HUES6 (cell line): ENCODE measurements at regions not wholly inside any gene's neighbourhood (a gene's known extent, or its start where the extent isn't known, plus 50 kb on each side); places are given as distances from the start of the nearest gene placed in this dataset.

ENCODE experiments used
- H3K27ac ChIP-seq: 2 replicates; pipeline ENCODE4 v1.7.0; 2013; ENCODE audit warnings: low read depth, mild to moderate bottlenecking, low read length, inconsistent platforms
- H3K27me3 ChIP-seq: 2 replicates; pipeline ENCODE4 v1.6.1; 2013; ENCODE audit warnings: low read length; ENCODE audit not compliant: control insufficient read depth, insufficient read depth
- H3K36me3 ChIP-seq: 2 replicates; pipeline ENCODE4 v1.6.1; 2013; ENCODE audit warnings: low read length; ENCODE audit not compliant: control insufficient read depth, insufficient read depth
- H3K4me1 ChIP-seq: 2 replicates; pipeline ENCODE4 v1.6.1; 2013; ENCODE audit warnings: low read length; ENCODE audit not compliant: control insufficient read depth, insufficient read depth
- H3K4me3 ChIP-seq: 2 replicates; pipeline ENCODE4 v1.5.1; 2013; ENCODE audit warnings: low read depth, low read length
- H3K9ac ChIP-seq: one replicate; pipeline ENCODE4 v1.6.1; 2013; ENCODE audit warnings: mild to moderate bottlenecking, low read length
- H3K9me3 ChIP-seq: 2 replicates; pipeline ENCODE4 v1.6.1; 2013; ENCODE audit warnings: low read depth, low read length; ENCODE audit not compliant: control insufficient read depth, insufficient read depth

GRCh38 chr12:107525063-107525718 is 160.4 kb upstream of the PWP1 start:
- H3K9me3 ChIP-seq, result peaks cover 4% of the 10 kb centered on the region; the same call in 1 of the 2 replicates
- H3K9ac ChIP-seq, result no peak overlapping the region
- H3K4me3 ChIP-seq, result no peak overlapping the region
- peaks cover 2% of the 10 kb centered on the region; the same call in 1 of the 2 replicates for H3K27me3 ChIP-seq
- H3K27ac ChIP-seq, result no peak overlapping the region
- no peaks in the 10 kb centered on the region for H3K36me3 ChIP-seq
- H3K4me1 ChIP-seq, result no peaks in the 10 kb centered on the region

DNA sequence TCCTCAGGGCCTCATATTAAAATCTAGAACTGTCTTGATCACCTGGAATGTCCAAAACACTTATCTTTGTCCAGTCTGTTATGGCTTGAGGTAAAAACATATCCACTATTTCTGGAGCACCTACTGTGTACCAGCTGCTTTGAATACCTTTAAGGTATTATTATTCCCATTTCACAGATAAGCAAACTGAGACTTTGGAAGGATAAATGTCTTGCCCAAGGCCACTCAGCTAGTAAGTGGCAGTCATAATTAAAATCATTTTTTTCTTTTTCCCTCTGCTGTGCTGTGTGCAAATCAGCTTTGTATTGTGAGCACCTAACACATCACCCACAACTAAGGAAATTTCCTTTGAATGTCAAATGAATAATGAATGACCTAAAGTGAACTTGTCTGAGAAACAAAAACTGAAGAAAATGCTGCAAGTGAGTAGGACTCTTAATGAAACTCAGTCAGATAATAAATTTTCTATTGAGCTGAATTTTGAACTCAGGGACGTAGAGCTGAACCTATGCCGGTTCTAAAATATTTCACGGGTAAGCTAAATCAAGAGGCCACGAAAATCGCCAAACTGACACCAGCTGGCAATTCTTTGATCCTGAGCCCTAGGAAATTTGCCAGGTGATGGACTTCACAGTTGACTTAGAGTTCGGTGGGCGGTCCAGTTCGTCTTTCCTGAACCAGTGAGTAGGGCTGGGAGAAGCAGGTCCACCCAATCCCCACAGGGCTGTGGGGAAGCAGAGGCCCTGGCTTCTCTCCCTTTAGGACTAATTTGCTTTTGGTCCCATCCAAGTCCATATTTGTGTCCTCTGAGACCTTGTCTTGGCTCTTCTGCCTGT is 159.7 kb upstream of the PWP1 start:
- H3K36me3 ChIP-seq, result no peaks in the 10 kb centered on the region
- peaks cover 2% of the 10 kb centered on the region; the same call in 1 of the 2 replicates for H3K27me3 ChIP-seq
- no peaks in the 10 kb centered on the region for H3K4me1 ChIP-seq
- no peak overlapping the region for H3K9ac ChIP-seq
- H3K4me3 ChIP-seq, result no peak overlapping the region
- no peak overlapping the region for H3K27ac ChIP-seq
- H3K9me3 ChIP-seq, result peaks cover 4% of the 10 kb centered on the region; the same call in 1 of the 2 replicates

DNA sequence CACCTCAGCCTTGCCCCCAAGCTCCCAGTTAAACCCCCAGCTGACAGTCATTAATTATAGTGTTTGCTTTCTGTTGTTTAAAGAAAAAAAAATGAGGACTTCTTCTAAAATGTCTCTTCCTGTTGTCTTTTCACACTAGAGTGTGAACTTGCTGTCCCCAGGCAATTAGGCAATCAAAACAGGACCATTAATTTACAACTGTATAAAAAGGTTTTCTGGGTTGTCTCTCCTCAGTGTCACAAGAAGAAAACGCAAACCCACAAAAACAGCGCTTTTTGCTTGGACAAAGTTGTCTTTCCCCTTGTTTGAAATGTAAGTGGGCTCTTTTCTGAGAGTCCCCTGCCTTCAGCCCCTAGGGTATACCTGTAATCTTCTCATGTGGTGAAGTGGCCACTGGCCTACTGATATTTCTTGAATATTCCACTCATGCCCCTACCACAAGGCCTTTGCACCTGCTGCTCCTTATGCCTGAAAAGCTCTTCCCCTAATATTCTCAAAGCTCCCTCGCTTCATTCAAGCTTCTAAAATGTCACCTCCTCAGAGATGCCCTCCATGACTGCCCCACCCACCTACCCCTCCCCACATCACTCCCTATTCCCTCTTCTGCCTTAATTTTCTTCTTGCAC is 158.9 kb upstream of the PWP1 start:
- no peak overlapping the region for H3K9ac ChIP-seq
- H3K36me3 ChIP-seq, result no peaks in the 10 kb centered on the region
- H3K27ac ChIP-seq, result no peak overlapping the region
- H3K4me3 ChIP-seq, result no peak overlapping the region
- H3K27me3 ChIP-seq, result peaks cover 2% of the 10 kb centered on the region; the same call in 1 of the 2 replicates
- no peaks in the 10 kb centered on the region for H3K4me1 ChIP-seq
- peaks cover 4% of the 10 kb centered on the region; the same call in 1 of the 2 replicates for H3K9me3 ChIP-seq

DNA sequence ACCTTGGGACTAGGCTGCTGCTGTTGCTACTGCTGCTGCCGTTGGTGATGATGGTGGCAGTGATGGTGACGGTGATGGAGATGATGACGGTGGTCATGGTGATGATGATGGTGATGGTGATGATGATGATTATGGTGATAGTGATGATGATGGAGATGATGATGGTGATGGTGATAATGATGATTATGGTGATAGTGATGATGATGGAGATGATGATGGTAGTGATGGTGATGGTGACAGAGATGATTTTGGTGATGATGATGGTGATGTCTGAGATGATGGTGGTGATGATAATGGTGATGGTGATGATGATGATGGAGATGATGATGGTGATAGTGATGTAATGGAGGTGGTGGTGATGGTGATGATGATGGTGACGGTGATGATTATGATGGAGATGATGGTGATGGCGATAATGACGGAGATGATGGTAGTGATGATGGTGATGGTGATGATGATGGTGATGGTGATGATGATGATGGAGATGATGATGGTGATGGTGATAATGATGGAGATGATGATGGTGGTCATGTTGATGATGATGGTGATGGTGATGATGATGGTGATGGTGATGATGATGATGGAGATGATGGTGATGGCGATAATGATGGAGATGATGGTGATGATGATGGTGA is 156.8 kb upstream of the PWP1 start:
- Histone ChIP-seq H3K36me3 (no peaks in the 10 kb centered on the region), H3K9ac (no peak overlapping the region), H3K27ac (no peak overlapping the region), H3K27me3 (peaks cover 2% of the 10 kb centered on the region; the same call in 1 of the 2 replicates), H3K9me3 (no peaks in the 10 kb centered on the region; the same call in 1 of the 2 replicates), H3K4me3 (no peak overlapping the region), H3K4me1 (no peaks in the 10 kb centered on the region)

DNA sequence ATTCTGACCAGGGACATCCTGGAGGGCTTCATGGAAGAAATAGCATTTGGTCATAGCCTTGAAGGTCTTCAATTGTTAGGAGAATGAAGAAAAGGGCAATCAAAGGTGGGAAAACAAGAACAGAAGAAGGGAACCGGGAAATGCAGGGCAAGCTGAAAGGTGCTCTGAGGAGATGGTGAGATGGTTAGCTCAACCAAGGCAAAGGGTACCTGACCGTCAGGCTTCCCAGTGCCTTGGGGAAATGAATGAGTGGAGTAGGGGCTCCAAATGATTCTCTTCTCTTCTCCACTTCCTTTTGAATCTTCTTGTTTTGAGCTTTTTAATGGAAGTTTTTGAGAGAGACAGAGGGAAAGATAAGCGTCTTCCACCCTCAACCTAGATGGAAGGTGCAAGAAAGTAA is 155.6 kb upstream of the PWP1 start:
- Histone ChIP-seq H3K9ac (no peak overlapping the region), H3K36me3 (no peaks in the 10 kb centered on the region), H3K27ac (no peak overlapping the region), H3K9me3 (no peaks in the 10 kb centered on the region; the same call in 1 of the 2 replicates), H3K4me1 (no peaks in the 10 kb centered on the region; the same call in 1 of the 2 replicates), H3K4me3 (no peak overlapping the region), H3K27me3 (peaks cover 2% of the 10 kb centered on the region; the same call in 1 of the 2 replicates)

GRCh38 chr12:107530701-107531100 is 154.9 kb upstream of the PWP1 start:
- Histone ChIP-seq H3K9me3 (no peaks in the 10 kb centered on the region; the same call in 1 of the 2 replicates), H3K4me1 (no peaks in the 10 kb centered on the region; the same call in 1 of the 2 replicates), H3K27ac (no peak overlapping the region), H3K36me3 (no peaks in the 10 kb centered on the region), H3K27me3 (peaks cover 2% of the 10 kb centered on the region; the same call in 1 of the 2 replicates), H3K4me3 (no peak overlapping the region), H3K9ac (no peak overlapping the region)

DNA sequence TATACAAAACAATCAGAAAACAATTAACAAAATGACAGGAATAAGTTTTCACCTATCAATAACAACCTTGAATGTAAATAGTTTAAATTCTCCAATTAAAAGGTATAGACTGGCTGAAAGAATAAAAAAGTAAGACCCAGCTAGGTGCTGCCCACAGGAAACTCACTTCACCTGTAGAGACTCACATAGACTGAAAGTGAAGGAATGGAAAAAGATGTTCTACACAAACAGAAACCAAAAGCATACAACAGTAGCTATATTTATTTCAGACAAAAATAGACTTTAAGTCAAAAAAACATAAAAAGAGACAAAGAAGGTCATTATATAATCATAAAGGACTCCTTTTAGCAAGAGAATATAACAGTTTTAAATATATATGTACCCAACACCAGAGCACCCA is 152.4 kb upstream of the PWP1 start:
- Histone ChIP-seq H3K9ac (no peak overlapping the region), H3K9me3 (no peaks in the 10 kb centered on the region; the same call in 1 of the 2 replicates), H3K4me3 (no peak overlapping the region), H3K27ac (no peak overlapping the region), H3K36me3 (no peaks in the 10 kb centered on the region), H3K27me3 (peaks cover 2% of the 10 kb centered on the region; the same call in 1 of the 2 replicates), H3K4me1 (no peaks in the 10 kb centered on the region; the same call in 1 of the 2 replicates)

DNA sequence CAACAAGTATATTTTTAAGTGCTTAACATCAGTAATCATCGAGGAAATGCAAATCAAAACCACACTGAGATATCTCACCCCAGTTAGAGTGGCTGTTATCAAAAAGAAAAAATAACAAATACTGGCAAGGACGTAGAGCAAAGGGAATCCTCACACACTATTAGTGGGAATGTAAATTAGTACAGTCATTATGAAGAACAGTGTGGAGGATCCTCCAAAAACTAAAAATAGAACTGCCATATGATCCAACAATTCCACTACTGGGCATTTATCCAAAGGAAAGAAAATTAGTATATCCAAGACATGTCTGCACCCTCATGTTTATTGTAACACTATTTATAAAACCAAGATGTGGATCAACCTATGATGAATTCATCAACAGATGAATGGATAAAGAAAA is 149.0 kb upstream of the PWP1 start:
- Histone ChIP-seq H3K36me3 (no peaks in the 10 kb centered on the region), H3K4me3 (no peak overlapping the region), H3K4me1 (no peaks in the 10 kb centered on the region; the same call in 1 of the 2 replicates), H3K9me3 (no peaks in the 10 kb centered on the region), H3K9ac (no peak overlapping the region), H3K27ac (no peak overlapping the region), H3K27me3 (no peaks in the 10 kb centered on the region)

GRCh38 chr12:107537464-107538119 is 148.0 kb upstream of the PWP1 start:
- Histone ChIP-seq H3K4me1 (no peaks in the 10 kb centered on the region; the same call in 1 of the 2 replicates), H3K9me3 (no peaks in the 10 kb centered on the region), H3K4me3 (no peak overlapping the region), H3K36me3 (no peaks in the 10 kb centered on the region), H3K27ac (no peak overlapping the region), H3K9ac (no peak overlapping the region), H3K27me3 (no peaks in the 10 kb centered on the region)
